OCI-LY7 (cell line): ENCODE measurements at regions not wholly inside any gene's neighbourhood (a gene's known extent, or its start where the extent isn't known, plus 50 kb on each side); places are given as distances from the start of the nearest gene placed in this dataset.

Source experiments
- CTCF ChIP-seq: fragments of 200-600 bp; sonication (generic); conservative IDR thresholded peaks from 2 replicates; pipeline ENCODE4 v1.5.1; 2014; ENCODE audit warnings: mild to moderate bottlenecking, antibody characterized with exemption, low read length, moderate library complexity, mixed read lengths
- EZH2phosphoT487 ChIP-seq: fragments of 200-600 bp; sonication (generic); IDR thresholded peaks from 2 replicates; pipeline ENCODE4 v1.6.1; 2018; ENCODE audit warnings: low read depth, borderline replicate concordance, mild to moderate bottlenecking, mixed run types, antibody characterized with exemption, low read length, moderate library complexity, mixed read lengths

- TF ChIP-seq CTCF (no peak), EZH2phosphoT487 (no peak)
Measured at GRCh38 chr4:29128810-29129209, 1591.4 kb upstream of the PCDH7 start.
